NB4 (cell line): ENCODE measurements at regions not wholly inside any gene's neighbourhood (a gene's known extent, or its start where the extent isn't known, plus 50 kb on each side); places are given as distances from the start of the nearest gene placed in this dataset.

Experiments used
- CTCF ChIP-seq: IDR thresholded peaks from one replicate; pipeline ENCODE4 v1.5.1; 2012; ENCODE audit warnings: low read depth, low read length
- MAX ChIP-seq: IDR thresholded peaks from 2 replicates; pipeline ENCODE4 v1.6.1; 2011; ENCODE audit warnings: low read depth, low read length
- MYC ChIP-seq: IDR thresholded peaks from 2 replicates; pipeline ENCODE4 v1.6.1; 2011; ENCODE audit warnings: low read depth, low read length
- POLR2A ChIP-seq: IDR thresholded peaks from 2 replicates; pipeline ENCODE4 v1.6.1; 2011; ENCODE audit warnings: mild to moderate bottlenecking; ENCODE audit not compliant: insufficient read length; ENCODE audit errors: extremely low read depth

- TF ChIP-seq CTCF (no peak), MAX (no peak), MYC (no peak), POLR2A (no peak)
Measured at GRCh38 chr7:157482517-157483087, 145.8 kb downstream of the DNAJB6 start.
